Activated naive CD4-positive, alpha-beta T cell treated with anti-CD3 and anti-CD28 coated beads, Interleukin-2, amount 10 ng/mL, durations not matched to agents 7 days and 5 days (primary cell): ENCODE measurements at regions not wholly inside any gene's neighbourhood (a gene's known extent, or its start where the extent isn't known, plus 50 kb on each side); places are given as distances from the start of the nearest gene placed in this dataset.

ENCODE experiments used
- CTCF ChIA-PET: fragments of 350-600 bp; sonication (Branson Sonifier 250); formaldehyde crosslinking; loops from one replicate; lab custom pipeline; 2021; ENCODE audit warnings: antibody characterized with exemption; lab: Charles Lee
- DNase-seq: peaks from one replicate; pipeline ENCODE4 v3.0.0-alpha.2; 2020
- H3K27ac Mint-ChIP-seq: one replicate; pipeline ENCODE4 v1.8.0; 2021; ENCODE audit warnings: mild to moderate bottlenecking, moderate library complexity, mixed read lengths
- H3K27me3 Mint-ChIP-seq: one replicate; pipeline ENCODE4 v1.8.0; 2021; ENCODE audit warnings: mild to moderate bottlenecking, mixed read lengths
- H3K36me3 Mint-ChIP-seq: one replicate; pipeline ENCODE4 v1.8.0; 2021; ENCODE audit warnings: mixed read lengths
- H3K4me1 Mint-ChIP-seq: one replicate; pipeline ENCODE4 v1.8.0; 2021; ENCODE audit warnings: mixed read lengths
- H3K4me3 Mint-ChIP-seq: one replicate; pipeline ENCODE4 v1.8.0; 2021; ENCODE audit warnings: mild to moderate bottlenecking, moderate library complexity, mixed read lengths
- H3K9me3 Mint-ChIP-seq: one replicate; pipeline ENCODE4 v1.8.0; 2021; ENCODE audit warnings: mixed read lengths

DNA sequence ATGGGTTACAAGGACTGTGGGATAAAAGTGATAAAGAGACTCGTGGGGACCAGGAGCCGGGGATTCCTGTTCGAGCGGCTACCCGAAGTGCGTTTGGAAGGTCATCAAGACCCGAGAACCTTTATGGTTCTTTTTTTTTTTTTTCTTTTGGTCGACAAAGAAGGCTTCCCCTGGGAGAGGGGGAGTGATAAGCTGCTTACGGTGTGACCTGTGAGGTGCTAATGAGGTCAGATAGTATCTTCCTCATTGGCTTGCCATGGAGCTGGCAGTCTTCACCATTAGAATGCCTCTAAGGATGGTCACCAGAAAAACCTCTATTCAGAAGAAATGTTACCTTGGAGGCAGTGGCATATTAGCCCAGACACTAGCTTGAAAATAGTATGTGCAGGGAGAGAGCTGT is 92.3 kb upstream of the STEAP4 start:
- no peak for DNase-seq
- Mint-ChIP-seq H3K36me3 (no peaks in the 10 kb centered on the region), H3K27ac (no peak overlapping the region), H3K4me3 (no peak overlapping the region), H3K4me1 (no peaks in the 10 kb centered on the region), H3K27me3 (no peaks in the 10 kb centered on the region), H3K9me3 (no peaks in the 10 kb centered on the region)
- CTCF ChIA-PET, result interaction anchor here (0.6 kb wide), 1 partner anchor 42 kb away, joined by 3 read pairs; no protein-coding TSS in a partner anchor

DNA sequence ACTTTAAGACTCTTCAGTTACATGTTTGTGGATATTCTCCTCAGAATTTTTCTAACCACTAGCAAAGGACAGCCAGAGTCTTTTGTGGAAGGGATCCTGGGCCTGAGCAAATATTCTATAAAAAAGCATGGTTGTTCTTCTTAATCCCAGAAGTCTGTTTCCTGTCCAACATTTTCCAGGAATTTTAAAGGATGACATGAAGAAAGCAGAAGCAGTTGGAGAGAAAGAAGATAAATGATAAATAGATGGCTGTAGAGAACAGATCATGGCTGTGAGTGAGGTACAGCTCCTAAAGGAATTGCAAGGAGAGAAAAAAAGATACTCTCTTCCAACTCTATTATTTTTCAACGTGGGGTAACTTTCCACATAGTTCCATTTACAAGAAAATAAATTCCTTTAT is 91.8 kb upstream of the STEAP4 start:
- no peak for DNase-seq
- Mint-ChIP-seq H3K4me1 (no peaks in the 10 kb centered on the region), H3K36me3 (no peaks in the 10 kb centered on the region), H3K27me3 (no peaks in the 10 kb centered on the region), H3K27ac (no peak overlapping the region), H3K4me3 (no peak overlapping the region), H3K9me3 (no peaks in the 10 kb centered on the region)
- CTCF ChIA-PET, result no interaction called here

DNA sequence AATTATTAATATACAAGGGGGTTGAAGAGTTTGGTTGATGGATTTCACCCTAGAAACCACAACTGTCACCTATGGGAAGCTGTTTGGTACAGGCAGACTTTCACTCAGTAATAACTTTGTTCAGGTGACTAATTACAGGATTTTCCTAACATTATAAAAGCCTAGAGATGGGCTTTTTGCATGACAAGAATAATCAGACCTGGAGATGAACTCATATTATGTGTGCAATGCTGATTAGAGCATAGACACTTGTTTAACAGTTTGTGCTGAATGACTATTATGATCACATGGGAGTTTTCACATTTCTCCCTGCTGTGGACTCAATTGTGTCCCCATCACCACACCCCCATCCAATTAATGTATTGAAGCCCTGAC is 90.2 kb upstream of the STEAP4 start:
- Mint-ChIP-seq H3K36me3 (no peaks in the 10 kb centered on the region), H3K4me3 (no peak overlapping the region), H3K9me3 (no peaks in the 10 kb centered on the region), H3K4me1 (no peaks in the 10 kb centered on the region), H3K27me3 (no peaks in the 10 kb centered on the region), H3K27ac (no peak overlapping the region)
- DNase-seq, result no peak
- CTCF ChIA-PET, result no interaction called here

DNA sequence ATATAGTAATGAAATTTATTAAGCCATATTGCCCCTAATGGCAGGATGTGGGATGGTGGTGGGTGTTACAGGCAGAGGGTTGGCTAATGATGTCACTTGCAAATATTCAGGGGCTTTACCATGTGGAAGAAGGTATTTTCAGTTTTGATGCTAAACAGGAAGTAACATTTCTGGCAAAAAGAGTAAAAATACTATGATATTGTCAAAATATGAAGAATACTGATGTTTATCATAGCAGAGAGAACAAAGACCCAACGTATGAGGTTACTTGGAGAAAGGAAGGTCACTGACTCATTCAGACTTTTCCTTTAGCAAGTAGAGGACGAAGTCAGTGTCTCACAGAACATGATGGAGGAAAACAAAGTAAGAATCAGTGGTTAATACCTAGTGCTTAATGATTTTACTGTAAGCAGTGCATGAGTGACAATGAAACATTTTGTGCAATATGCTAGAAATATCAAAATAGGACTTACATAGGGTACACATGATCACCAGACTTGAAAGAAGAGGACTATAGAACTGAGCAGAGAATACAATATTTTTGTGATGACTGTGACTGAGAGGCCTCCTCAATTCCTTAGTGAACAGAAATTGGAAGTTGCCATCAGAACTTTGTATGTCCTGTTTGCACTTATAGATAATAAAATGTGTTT is 89.7 kb upstream of the STEAP4 start:
- no peak overlapping the region for H3K27ac Mint-ChIP-seq
- no peaks in the 10 kb centered on the region for H3K36me3 Mint-ChIP-seq
- no peak overlapping the region for H3K4me3 Mint-ChIP-seq
- H3K4me1 Mint-ChIP-seq, result no peaks in the 10 kb centered on the region
- H3K9me3 Mint-ChIP-seq, result no peaks in the 10 kb centered on the region
- no peaks in the 10 kb centered on the region for H3K27me3 Mint-ChIP-seq
- CTCF ChIA-PET, result no interaction called here
- DNase-seq, result no peak

DNA sequence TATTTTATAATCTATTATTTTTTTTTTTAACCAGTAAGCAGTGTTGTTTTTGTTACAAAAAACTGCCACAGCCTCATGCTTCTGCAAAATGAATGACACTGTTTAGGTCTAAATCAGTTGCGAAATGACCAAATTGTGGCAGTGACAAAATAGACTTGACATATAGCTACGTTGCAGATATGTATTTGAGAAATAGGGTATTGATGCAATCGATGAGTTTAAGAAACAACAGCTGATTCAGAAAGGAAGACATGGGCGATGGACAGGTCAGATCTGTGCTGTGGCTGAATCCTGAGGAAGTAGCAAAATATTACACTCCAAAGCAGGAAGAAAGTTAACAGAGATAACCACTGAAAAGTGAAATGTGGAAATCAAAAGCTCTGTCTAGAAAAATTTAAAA is 89.0 kb upstream of the STEAP4 start:
- no peaks in the 10 kb centered on the region for H3K9me3 Mint-ChIP-seq
- no peak for DNase-seq
- CTCF ChIA-PET, result no interaction called here
- no peak overlapping the region for H3K27ac Mint-ChIP-seq
- no peaks in the 10 kb centered on the region for H3K4me1 Mint-ChIP-seq
- no peaks in the 10 kb centered on the region for H3K36me3 Mint-ChIP-seq
- no peak overlapping the region for H3K4me3 Mint-ChIP-seq
- H3K27me3 Mint-ChIP-seq, result no peaks in the 10 kb centered on the region

DNA sequence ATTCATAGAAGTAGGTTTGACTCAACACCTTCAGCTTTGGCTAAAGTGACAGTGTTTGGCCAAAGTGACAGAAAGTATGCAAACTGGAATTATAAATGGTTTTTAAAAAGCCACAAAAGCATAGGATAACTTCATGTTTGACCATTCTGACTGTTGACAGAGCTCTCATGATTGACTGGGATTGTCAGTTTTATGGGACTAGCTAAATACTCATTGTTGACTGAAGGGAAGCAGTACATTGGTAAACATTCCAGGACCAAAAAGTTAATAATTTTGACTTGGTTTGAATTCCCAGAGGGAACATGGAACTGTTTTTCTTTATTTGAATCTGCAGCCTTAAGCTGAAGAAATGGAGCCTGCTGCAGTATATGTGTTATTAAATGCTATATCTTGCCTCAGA is 84.6 kb upstream of the STEAP4 start:
- CTCF ChIA-PET, result no interaction called here
- H3K27ac Mint-ChIP-seq, result no peak overlapping the region
- H3K9me3 Mint-ChIP-seq, result no peaks in the 10 kb centered on the region
- H3K27me3 Mint-ChIP-seq, result peaks cover 4% of the 10 kb centered on the region
- H3K36me3 Mint-ChIP-seq, result no peaks in the 10 kb centered on the region
- no peak overlapping the region for H3K4me3 Mint-ChIP-seq
- H3K4me1 Mint-ChIP-seq, result peaks cover 15% of the 10 kb centered on the region
- no peak for DNase-seq

DNA sequence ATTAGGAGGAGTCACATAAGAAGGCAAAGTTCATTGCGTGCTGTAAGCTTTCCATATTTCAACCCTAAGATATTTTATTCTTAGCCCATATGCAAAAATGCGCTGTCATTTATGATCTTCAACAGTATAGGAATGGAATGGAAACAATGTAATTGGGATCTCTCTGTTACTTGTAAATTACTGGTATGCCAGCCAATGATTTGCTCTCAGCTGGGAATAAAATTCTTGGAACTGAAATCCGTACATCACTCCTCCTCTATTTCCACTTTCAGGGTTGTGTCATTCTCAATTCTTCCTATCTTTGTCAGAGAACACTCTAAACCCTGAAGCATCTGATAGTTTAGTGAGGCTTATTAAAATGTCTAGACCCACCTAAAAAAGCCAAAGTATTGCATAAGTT is 80.7 kb upstream of the STEAP4 start:
- H3K36me3 Mint-ChIP-seq, result no peaks in the 10 kb centered on the region
- CTCF ChIA-PET, result no interaction called here
- H3K27me3 Mint-ChIP-seq, result peaks cover 4% of the 10 kb centered on the region
- H3K4me1 Mint-ChIP-seq, result peaks cover 15% of the 10 kb centered on the region
- no peak overlapping the region for H3K4me3 Mint-ChIP-seq
- DNase-seq, result no peak
- H3K9me3 Mint-ChIP-seq, result no peaks in the 10 kb centered on the region
- no peak overlapping the region for H3K27ac Mint-ChIP-seq

DNA sequence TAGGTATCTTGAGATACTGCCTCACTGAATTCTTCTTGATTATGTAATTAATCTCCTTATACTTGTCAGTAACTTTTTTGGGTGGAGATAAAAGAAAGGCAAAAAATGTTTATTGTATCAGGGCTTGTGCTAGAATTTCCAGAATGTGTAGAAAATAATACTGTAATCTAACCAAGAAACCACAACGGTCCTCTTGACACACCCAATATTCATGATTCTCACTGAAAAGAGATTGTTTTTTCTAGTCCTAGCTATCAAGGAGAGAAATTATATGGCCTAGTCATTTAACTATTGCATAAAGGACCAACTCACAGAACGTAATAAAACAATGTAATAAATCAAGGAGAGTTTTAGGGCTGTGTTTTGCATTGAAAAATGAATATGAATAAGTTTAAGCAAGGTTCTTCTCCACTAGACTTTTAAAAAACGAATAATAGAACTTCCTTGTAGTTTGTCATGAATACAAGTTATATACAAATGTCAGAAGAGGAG is 80.0 kb upstream of the STEAP4 start:
- CTCF ChIA-PET, result no interaction called here
- no peak for DNase-seq
- Mint-ChIP-seq H3K27ac (no peak overlapping the region), H3K9me3 (no peaks in the 10 kb centered on the region), H3K27me3 (peaks cover 4% of the 10 kb centered on the region), H3K36me3 (no peaks in the 10 kb centered on the region), H3K4me1 (peaks cover 15% of the 10 kb centered on the region), H3K4me3 (no peak overlapping the region)

DNA sequence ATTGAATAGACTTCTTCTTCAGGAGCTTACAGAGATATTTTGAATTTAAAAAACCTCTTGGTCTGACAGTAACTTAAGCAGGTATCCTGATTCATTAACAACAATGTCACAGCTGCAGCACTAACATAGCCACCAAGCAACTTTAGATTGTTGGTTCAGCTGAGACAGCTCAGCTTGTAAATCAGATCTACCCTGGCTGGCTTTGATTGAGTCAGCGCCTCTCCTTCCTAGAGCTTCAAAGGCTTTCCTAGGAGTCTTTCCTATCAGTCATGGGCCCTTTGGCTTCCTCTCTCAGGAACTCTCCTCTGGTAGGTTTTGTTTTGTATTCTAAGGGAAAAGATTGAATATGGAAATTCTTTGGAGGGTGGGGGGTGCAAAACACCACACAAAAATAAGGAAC is 70.7 kb upstream of the STEAP4 start:
- CTCF ChIA-PET, result no interaction called here

DNA sequence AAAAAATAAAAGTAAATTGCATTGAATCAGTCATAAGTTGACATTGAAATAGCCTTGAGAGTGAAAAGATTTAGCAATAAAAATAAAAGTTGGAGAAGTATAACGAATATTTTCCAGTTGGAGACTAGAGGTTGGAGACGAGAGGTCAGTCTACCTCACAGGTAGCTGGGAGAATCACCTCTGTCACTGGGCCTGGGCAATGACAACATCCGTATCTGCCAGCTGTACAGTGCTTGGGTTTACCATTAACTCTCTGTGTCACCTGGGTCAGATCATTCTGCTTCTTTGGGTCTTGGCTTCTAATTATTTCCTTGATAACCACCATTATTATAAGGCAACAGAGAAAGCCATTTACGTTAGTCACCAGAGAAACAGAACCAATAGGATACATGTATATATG is 62.0 kb upstream of the STEAP4 start:
- Mint-ChIP-seq H3K9me3 (no peaks in the 10 kb centered on the region), H3K27me3 (no peaks in the 10 kb centered on the region), H3K4me1 (no peaks in the 10 kb centered on the region), H3K36me3 (no peaks in the 10 kb centered on the region), H3K27ac (no peak overlapping the region), H3K4me3 (no peak overlapping the region)
- CTCF ChIA-PET, result no interaction called here
- DNase-seq, result no peak

More for the DNA sequence above, 70.7 kb upstream of the STEAP4 start:
- Mint-ChIP-seq H3K27me3 (peaks cover 7% of the 10 kb centered on the region), H3K9me3 (no peaks in the 10 kb centered on the region), H3K4me1 (no peaks in the 10 kb centered on the region), H3K4me3 (no peak overlapping the region), H3K36me3 (no peaks in the 10 kb centered on the region), H3K27ac (no peak overlapping the region)
- DNase-seq, result no peak

DNA sequence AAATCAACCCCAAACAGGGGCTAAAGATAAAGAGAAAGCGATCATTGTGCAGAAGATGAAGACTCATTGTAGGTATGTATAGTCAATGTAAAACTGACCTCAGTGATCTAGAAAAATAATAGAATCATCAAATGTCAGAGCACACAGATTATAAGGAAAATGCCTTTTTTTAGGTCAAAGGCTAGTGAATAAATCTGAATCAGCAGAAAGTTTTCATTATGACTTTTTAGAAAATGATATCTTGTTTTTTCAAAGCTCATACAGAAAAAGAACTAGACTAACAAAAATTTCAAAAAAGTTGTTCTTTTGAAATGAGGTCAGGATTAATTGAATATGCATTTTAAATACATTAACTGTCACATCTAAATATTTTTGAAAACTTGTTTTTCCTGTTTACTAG is 60.2 kb upstream of the STEAP4 start:
- no peaks in the 10 kb centered on the region for H3K4me1 Mint-ChIP-seq
- CTCF ChIA-PET, result no interaction called here

DNA sequence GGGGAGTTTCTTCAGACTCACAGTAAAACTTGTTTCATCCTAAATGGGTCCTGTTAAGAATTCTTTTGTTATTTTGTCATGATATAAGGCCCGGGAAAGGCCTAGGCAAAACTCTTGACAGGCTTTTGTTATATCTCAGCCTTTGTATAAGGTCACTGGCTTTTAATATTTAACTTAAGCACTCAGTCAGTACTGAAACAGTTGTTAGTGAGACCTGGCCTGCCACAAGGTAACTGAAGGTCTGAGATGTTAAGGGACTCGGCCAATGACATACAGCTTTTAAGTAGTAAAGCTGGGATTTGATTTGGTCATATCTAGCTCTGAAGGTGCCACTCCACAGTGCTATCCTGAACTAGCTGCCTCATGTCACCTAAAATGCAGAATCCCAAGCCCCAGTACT is 57.2 kb upstream of the STEAP4 start:
- Mint-ChIP-seq H3K27me3 (peaks cover 5% of the 10 kb centered on the region), H3K27ac (no peak overlapping the region), H3K4me3 (no peak overlapping the region), H3K4me1 (no peaks in the 10 kb centered on the region), H3K9me3 (no peaks in the 10 kb centered on the region), H3K36me3 (no peaks in the 10 kb centered on the region)
- CTCF ChIA-PET, result interaction anchor here (0.7 kb wide), 1 partner anchor 866 kb away, joined by 3 read pairs; no protein-coding TSS in a partner anchor
- no peak for DNase-seq

More for the DNA sequence above, 60.2 kb upstream of the STEAP4 start:
- H3K36me3 Mint-ChIP-seq, result no peaks in the 10 kb centered on the region
- no peak for DNase-seq
- no peaks in the 10 kb centered on the region for H3K27me3 Mint-ChIP-seq
- no peaks in the 10 kb centered on the region for H3K9me3 Mint-ChIP-seq
- H3K4me3 Mint-ChIP-seq, result no peak overlapping the region
- no peak overlapping the region for H3K27ac Mint-ChIP-seq

DNA sequence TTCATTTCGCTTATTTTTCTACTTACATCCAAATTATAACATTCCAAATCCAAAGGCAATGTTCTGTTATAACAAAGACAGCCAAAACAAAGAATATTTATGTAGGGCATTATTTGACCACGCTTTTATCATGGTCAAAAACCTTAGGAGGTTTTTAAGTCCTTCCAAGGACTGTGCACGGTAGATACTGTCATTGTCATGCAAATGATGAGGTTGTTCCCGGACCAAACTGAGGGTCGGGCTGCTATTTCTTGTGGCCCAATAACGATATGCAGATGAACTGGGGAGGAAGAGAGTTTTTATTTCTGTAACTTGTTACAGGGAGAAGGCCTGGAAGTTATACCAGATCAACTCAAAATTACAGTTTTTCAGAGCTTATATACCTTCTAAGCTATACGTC is 56.6 kb upstream of the STEAP4 start:
- Mint-ChIP-seq H3K36me3 (no peaks in the 10 kb centered on the region), H3K27me3 (peaks cover 5% of the 10 kb centered on the region), H3K4me1 (no peaks in the 10 kb centered on the region), H3K9me3 (no peaks in the 10 kb centered on the region), H3K27ac (no peak overlapping the region), H3K4me3 (no peak overlapping the region)
- DNase-seq, result no peak
- CTCF ChIA-PET, result no interaction called here

DNA sequence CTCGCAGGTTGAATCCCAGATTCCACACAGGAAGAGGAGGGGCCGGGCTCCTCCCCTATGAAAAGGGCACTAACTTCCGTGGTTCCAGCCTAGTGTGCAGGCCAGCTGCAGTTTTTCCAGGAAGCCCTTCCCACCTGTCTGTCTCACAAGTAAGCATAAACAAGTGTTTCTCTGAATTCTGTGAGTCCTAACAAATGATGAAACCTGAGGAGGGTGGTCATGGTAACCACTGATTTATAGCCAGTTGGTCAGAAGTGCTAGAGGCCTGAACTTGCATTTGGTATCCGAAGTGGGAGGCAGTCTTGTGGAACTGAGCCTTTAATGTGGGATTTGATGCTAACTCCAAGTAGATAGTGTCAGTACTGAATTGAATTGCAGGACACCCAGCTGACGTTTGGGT is 54.7 kb upstream of the STEAP4 start:
- Mint-ChIP-seq H3K9me3 (no peaks in the 10 kb centered on the region), H3K27me3 (peaks cover 5% of the 10 kb centered on the region), H3K27ac (no peak overlapping the region), H3K36me3 (no peaks in the 10 kb centered on the region), H3K4me3 (no peak overlapping the region), H3K4me1 (no peaks in the 10 kb centered on the region)
- DNase-seq, result no peak
- CTCF ChIA-PET, result interaction anchor here (0.9 kb wide), 1 partner anchor 10 kb away, joined by 3 read pairs; no protein-coding TSS in a partner anchor

DNA sequence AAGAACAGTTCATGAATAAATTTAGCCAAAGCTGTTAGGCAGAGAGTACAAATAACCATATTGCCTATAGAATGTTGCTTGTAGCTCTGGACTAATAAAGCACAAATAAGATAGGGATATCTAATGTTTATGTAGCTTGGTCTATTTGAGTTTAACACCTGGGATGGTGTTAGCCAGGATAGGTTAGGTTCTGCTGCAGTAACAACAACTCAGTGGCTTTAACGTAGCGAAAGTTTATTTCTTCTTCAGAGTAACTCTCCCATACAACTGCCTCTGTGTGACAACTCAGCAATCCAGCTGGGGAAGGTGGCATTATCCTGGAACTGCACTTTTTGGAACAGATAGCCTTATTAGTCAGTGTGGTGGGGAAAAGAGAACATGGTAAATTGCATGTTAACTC is 52.2 kb upstream of the STEAP4 start:
- Mint-ChIP-seq H3K27ac (no peak overlapping the region), H3K27me3 (peaks cover 5% of the 10 kb centered on the region), H3K36me3 (no peaks in the 10 kb centered on the region), H3K4me3 (no peak overlapping the region), H3K4me1 (no peaks in the 10 kb centered on the region), H3K9me3 (no peaks in the 10 kb centered on the region)
- CTCF ChIA-PET, result interaction anchor here (1.1 kb wide), 1 partner anchor 42 kb away, joined by 3 read pairs; no protein-coding TSS in a partner anchor
- no peak for DNase-seq
